Prostate gland (tissue), 2 donors: ENCODE measurements at regions not wholly inside any gene's neighbourhood (a gene's known extent, or its start where the extent isn't known, plus 50 kb on each side); places are given as distances from the start of the nearest gene placed in this dataset.

Experiments used
- CTCF ChIP-seq, 4 experiments: fragments of 200-600 bp in 2 of 4; fragments of 450-650 bp in 2 of 4; sonication (generic) in 2 of 4; IDR thresholded peaks; 1 replicate in 3 of 4; 2 replicates in 1 of 4; pipeline ENCODE4 v1.5.1; 2016 to 2019; ENCODE audit warnings: antibody characterized with exemption in 4 of 4, mild to moderate bottlenecking in 2 of 4, moderate library complexity in 2 of 4
- POLR2A ChIP-seq: fragments of 450-650 bp; IDR thresholded peaks from one replicate; pipeline ENCODE4 v1.6.1; 2016; ENCODE audit warnings: antibody characterized with exemption, mild to moderate bottlenecking

GRCh38 chr4:135976860-135977259 lies 1555.4 kb downstream of the PCDH18 start:
- TF ChIP-seq CTCF (IDR thresholded peaks at IDR 0.05) (no peak), POLR2A (no peak)
